ENCODE measurements at regions not wholly inside any gene's neighbourhood (a gene's known extent, or its start where the extent isn't known, plus 50 kb on each side); places are given as distances from the start of the nearest gene placed in this dataset.

DNA sequence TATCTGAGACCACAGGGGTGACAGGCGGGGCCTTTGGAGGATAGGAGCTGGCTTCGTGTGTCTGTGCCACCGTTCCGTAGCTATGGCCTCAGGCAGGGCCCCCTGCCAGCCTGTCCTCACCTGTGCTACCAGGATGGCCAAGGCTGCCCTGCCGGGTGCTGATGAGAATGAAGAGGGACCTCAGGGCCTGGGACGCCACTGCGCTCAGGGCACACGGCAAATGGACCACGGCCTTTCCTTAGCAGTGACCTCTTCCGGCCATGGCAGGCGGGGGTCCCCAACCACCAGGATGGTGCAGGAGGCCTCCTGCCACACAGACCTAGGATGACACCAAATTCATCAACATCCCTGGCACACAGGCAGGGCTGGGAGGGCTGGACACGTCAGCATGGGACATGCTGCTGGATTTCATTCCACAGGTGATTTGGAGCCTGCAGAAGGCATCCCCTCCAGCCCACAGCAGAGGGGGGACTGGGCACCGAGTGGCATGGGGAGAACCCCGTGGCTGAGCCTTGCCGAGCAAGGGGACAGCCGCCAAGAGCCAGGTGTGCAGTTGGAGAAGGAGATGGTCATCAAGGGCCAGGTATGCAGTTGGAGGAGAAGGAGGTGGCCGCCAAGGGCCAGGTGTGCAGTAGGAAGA lies 1321.0 kb downstream of the BRD1 start:
- no peaks in the 10 kb centered on the region for H3K4me1 ChIP-seq
- intact Hi-C loops (cut with DNase I): no loop called here
- H3K27me3 ChIP-seq: no peaks in the 10 kb centered on the region
- TF ChIP-seq, protein P1, sequence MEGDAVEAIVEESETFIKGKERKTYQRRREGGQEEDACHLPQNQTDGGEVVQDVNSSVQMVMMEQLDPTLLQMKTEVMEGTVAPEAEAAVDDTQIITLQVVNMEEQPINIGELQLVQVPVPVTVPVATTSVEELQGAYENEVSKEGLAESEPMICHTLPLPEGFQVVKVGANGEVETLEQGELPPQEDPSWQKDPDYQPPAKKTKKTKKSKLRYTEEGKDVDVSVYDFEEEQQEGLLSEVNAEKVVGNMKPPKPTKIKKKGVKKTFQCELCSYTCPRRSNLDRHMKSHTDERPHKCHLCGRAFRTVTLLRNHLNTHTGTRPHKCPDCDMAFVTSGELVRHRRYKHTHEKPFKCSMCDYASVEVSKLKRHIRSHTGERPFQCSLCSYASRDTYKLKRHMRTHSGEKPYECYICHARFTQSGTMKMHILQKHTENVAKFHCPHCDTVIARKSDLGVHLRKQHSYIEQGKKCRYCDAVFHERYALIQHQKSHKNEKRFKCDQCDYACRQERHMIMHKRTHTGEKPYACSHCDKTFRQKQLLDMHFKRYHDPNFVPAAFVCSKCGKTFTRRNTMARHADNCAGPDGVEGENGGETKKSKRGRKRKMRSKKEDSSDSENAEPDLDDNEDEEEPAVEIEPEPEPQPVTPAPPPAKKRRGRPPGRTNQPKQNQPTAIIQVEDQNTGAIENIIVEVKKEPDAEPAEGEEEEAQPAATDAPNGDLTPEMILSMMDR (IDR thresholded peaks at IDR 0.05): no peak
- H3K36me3 ChIP-seq: no peaks in the 10 kb centered on the region
- peak in 1 of 4 donors; percentile 69 for DNase-seq
- ATAC-seq: no peak
- no peaks in the 10 kb centered on the region for H3K9me3 ChIP-seq
- H3K27ac ChIP-seq: no peak overlapping the region
- H3K4me3 ChIP-seq: no peak overlapping the region

DNA sequence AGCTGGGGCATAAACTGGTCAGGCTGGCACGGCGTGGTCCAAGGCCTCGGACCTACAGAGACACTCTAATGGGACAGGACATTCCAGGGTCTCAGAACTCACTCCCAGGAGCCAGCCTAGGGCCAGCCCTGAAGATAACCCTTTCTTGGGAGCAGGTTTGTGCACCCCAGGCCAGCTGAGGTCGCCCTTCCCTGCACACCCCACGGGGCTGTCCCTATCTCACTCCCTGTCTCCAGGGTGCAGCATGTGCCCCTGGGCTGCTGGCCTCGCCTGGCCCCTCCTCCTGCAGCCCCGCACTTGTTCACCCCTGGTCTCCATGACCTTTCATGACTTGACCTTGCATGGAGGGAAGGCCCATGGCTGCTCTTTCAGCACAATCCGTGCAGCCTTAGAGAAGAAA lies 1321.8 kb downstream of the BRD1 start:
- no peaks in the 10 kb centered on the region for H3K4me1 ChIP-seq
- no peak overlapping the region for H3K4me3 ChIP-seq
- ATAC-seq (no peak), DNase-seq (peak in 1 of 4 donors; percentile 61)
- no peak overlapping the region for H3K27ac ChIP-seq
- no peaks in the 10 kb centered on the region for H3K36me3 ChIP-seq
- TF ChIP-seq, protein P1 (IDR thresholded peaks at IDR 0.05): no peak
- intact Hi-C loops (cut with DNase I): no loop called here
- no peaks in the 10 kb centered on the region for H3K27me3 ChIP-seq
- no peaks in the 10 kb centered on the region for H3K9me3 ChIP-seq

DNA sequence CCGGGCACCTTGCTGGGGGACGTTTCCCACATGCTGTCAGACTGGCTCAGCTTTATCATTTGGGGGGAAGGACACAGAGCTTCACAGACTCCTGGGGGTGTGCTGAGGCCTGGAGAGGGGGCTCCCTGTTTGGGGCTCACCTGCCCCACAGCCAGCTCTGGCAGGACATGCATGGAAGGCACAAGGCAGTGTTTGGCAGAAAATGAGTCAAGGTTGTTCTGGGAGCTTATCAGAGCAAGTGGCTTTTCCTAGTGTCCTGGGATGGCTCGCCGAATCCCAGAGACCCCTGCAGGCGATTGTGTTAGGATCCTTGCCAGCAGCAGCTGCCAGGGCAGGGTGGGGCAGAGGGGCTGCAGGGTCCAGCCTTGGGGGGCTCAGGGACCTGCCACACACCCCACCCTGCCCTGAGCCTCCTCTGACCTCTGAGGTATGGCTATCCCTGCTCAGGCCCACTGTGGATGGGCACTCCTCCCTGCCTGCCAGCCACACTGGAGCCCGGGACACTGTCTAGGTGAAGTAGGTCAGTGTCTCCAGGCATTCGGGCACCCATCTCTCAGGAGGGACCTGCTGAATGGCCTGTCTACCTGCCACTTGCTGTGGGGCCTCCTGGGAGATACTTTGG lies 1323.0 kb downstream of the BRD1 start:
- no peaks in the 10 kb centered on the region for H3K9me3 ChIP-seq
- TF ChIP-seq, protein P1 (IDR thresholded peaks at IDR 0.05): no peak
- no peaks in the 10 kb centered on the region for H3K36me3 ChIP-seq
- no peaks in the 10 kb centered on the region for H3K4me1 ChIP-seq
- peak in 1 of 4 donors; percentile 54 for DNase-seq
- no peaks in the 10 kb centered on the region for H3K27me3 ChIP-seq
- intact Hi-C loops (cut with DNase I): no loop called here
- H3K4me3 ChIP-seq: no peak overlapping the region
- no peak overlapping the region for H3K27ac ChIP-seq
- no peak for ATAC-seq

DNA sequence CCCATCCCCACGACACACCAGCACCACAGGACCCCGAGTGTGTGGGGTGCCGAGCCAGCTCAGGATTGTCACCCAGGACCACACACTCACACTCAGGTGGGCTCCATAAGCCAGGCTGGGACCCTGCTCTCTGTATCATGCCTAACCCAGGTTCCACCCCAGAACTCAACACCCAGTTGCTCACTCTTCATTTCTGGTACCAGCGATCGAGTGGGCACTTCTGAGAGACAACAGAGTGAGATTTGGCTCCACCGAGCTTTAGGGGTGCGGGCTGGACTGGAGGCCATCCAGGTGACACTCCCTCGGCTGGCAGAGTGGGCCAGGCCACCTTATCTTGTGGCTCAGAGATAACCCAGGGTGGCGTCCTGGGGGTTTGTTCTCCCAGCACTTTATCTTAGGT lies 1323.8 kb downstream of the BRD1 start:
- TF ChIP-seq, protein P1 (IDR thresholded peaks at IDR 0.05): no peak
- no peak overlapping the region for H3K4me3 ChIP-seq
- ATAC-seq: no peak
- DNase-seq: peak in 1 of 4 donors; percentile 39
- no peaks in the 10 kb centered on the region for H3K4me1 ChIP-seq
- H3K9me3 ChIP-seq: no peaks in the 10 kb centered on the region
- no peak overlapping the region for H3K27ac ChIP-seq
- H3K27me3 ChIP-seq: no peaks in the 10 kb centered on the region
- intact Hi-C loops (cut with DNase I): no loop called here
- H3K36me3 ChIP-seq: no peaks in the 10 kb centered on the region

DNA sequence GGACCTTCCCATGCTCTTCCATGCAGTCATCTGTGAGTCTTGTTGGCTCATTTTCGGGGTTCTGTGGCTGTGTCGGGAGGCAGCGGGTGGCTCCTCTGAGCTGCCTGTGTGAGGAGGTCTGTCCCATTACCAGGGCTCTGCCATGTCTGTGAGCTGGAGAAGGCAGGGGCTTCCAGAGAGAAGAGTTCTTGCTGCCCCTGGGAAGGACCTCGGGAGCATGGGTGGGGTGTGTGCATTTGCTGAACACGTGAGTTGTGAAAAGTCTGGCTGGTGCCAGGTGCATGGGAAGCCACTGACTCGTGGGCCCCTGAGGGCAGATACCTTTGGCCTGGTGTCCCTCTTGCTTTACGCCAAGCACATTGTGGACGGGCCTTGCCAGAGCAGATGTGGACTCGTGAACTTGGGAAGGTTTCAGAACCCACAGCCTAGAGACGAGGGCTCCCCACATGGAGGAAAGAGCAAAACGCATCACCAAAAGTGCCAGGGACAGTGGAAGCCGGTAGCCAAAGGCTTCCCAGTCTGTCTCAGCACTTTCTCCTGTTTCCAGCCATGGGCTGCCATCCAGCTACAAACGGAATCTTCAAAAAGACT lies 1324.5 kb downstream of the BRD1 start:
- intact Hi-C loops (cut with DNase I): no loop called here
- ATAC-seq (no peak), DNase-seq (peak in 1 of 4 donors; percentile 45)
- no peaks in the 10 kb centered on the region for H3K27me3 ChIP-seq
- no peaks in the 10 kb centered on the region for H3K36me3 ChIP-seq
- H3K27ac ChIP-seq: no peak overlapping the region
- no peak overlapping the region for H3K4me3 ChIP-seq
- H3K9me3 ChIP-seq: no peaks in the 10 kb centered on the region
- H3K4me1 ChIP-seq: no peaks in the 10 kb centered on the region
- TF ChIP-seq, protein P1 (IDR thresholded peaks at IDR 0.05): no peak

Measured in left lung (tissue), 4 donors.